VCaP (cell line): ENCODE measurements at regions not wholly inside any gene's neighbourhood (a gene's known extent, or its start where the extent isn't known, plus 50 kb on each side); places are given as distances from the start of the nearest gene placed in this dataset.
A peak's percentile ranks its signal among the peaks of the same experiment; 100 is the strongest.

Experiments
- H3K27ac ChIP-seq: fragments of 450-650 bp; 2 replicates; pipeline ENCODE4 v1.5.1; 2017
- CTCF ChIP-seq: fragments of 450-650 bp; conservative IDR thresholded peaks from 2 replicates; pipeline ENCODE4 v1.5.1; 2017; ENCODE audit warnings: mild to moderate bottlenecking, moderate library complexity

DNA sequence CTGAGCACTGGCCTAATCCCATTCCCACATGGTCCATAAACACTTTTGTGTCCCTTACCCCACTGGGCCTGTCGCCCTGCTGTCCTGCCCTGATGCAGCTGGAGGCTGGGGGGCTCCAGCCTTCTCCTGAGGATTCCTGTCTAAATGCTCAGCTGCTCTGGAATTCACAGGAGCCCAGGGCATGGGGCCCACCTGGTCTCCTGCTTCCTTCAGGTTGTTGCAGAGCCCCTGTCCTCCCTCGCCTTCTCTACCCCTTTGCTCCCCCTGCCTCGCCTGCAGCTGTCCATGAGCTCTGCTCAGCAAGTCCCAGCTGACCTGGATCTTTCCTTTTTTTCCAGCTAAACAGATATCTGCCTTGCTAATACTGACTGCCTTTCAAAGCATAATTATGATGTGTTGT is 286.9 kb downstream of the XXYLT1 start:
- no peak for TF ChIP-seq CTCF
- peak overlapping the region; percentile 92 for H3K27ac ChIP-seq

DNA sequence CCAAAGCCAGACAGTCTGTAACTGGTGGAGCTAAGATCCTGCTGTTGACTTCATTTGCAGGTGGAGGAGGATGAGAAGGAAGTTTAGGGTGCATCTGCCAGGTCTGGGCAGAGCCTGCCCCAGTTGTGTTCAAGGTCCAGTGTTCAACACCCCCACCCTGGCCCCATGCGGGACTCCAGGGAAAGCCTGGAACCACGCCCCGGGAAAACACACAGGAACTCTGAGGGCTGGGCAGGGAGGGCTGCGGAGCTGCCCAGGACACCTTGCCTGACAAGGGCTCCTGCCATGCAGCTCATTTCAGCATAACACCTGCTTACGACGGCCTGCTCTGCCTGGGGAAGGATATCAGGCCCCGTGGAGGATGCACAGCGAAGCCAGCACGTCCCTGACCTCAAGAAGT is 286.3 kb downstream of the XXYLT1 start:
- peak overlapping the region; percentile 92 for H3K27ac ChIP-seq
- TF ChIP-seq CTCF, result no peak

DNA sequence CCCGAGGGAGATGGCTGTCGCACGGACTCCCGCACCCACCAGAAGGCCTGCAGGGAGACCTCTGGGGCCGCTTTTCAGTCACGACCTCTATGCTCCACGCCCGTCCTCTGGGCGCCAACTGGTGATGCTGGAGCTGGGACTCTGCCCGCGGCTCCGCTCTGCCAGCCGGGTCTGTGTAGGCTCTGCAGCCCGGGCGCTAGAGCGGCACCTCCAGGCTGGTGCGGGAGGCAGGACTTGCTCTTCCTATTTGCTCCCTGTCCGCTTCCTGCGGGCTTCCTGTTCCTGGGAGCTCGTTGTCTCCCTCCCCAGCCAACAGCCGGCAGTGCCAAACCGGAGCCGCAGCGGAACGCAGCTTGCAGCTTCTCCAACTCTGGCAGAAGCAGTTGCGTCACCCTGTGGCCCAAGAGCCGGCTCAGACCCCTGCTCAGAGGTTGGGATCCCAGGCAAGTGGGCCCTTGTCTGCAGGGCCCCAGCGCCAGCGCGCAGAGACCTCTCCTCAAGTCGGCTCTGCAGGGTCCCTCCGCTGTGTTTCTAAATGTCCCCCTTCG is 285.9 kb downstream of the XXYLT1 start:
- TF ChIP-seq CTCF, result peak; percentile 85
- H3K27ac ChIP-seq, result peak overlapping the region; percentile 92

DNA sequence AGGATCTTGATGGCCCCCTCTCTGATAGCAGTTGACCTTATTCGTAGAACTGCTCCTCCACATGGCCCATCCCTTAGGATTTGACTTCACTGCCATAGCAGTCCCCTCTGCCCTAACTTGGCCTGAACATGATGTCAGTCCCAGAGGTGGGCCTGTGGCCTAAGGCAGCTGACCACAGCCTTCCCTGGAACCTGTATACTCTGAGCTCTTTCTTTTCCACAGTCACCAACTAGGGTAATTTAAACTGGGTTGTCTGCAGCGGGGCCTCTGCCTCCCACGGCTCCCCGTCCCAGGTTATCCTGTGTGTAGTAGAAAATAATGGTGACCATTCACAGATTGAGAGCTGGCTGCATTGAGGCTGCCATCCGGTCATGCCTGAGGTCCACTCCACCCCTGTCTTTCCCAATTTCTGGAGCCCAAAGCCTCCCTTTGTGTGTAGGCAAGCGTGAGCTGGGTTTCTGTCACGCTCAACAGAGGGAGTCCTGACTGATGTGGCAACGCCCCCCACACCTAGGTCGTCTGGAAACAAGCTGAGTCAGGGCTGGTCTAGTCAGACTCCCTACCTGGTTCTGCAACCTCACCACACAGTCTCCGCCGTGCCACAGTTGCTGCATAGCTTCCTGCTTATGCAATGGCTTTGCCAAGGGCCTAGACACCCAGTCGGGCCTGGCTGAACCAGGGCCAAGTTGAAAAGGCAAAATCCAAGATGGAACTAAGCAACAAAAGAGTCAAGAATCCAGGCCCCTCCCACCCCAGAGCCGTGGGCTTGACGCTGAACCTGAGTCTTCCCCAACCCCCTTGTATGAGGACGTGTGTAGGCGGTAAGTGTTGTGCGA is 284.5 kb downstream of the XXYLT1 start:
- TF ChIP-seq CTCF, result no peak
- peak overlapping the region; percentile 92 for H3K27ac ChIP-seq

- TF ChIP-seq CTCF, result no peak
- H3K27ac ChIP-seq, result no peak overlapping the region
Measured at GRCh38 chr3:194987571-194988494, 283.1 kb downstream of the XXYLT1 start.

DNA sequence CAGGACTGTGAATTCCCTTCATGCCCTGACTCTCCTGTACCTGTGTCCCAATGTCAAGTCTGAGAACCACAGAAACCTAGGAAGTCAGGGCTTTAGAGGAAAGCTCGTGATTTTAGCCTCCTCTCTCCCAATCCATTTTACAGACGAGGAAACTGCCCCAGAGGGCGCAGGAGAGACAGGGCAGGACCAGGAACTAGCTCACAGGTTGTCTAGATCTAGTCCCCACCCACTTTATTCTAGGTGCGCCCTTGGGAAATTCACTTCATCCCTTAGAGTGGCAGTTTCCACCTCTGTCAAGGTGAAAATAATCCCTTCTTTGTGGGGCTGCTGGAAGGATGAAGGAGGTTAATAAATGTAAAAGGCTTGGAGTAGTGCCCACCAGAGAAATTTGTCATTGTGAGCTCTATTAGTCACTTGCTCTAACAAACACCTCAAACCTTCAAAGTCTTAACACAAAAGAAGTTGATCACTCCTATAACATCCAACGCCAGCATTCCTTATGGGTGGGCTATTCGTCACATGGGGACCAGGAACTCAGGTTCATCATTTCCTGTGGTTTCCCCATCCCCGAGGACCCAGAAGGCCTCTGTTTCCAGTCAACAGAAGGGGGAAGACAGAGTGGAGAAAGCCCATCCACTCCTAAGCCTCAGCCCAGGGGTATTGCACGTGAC is 282.3 kb downstream of the XXYLT1 start:
- no peak for TF ChIP-seq CTCF
- no peak overlapping the region for H3K27ac ChIP-seq
